NCI-H146 (cell line): ENCODE measurements at regions not wholly inside any gene's neighbourhood (a gene's known extent, or its start where the extent isn't known, plus 50 kb on each side); places are given as distances from the start of the nearest gene placed in this dataset.

Experiments used
- DNase-seq: peaks from one replicate; lab custom pipeline; 2025; lab: John Stamatoyannopoulos, UW

DNA sequence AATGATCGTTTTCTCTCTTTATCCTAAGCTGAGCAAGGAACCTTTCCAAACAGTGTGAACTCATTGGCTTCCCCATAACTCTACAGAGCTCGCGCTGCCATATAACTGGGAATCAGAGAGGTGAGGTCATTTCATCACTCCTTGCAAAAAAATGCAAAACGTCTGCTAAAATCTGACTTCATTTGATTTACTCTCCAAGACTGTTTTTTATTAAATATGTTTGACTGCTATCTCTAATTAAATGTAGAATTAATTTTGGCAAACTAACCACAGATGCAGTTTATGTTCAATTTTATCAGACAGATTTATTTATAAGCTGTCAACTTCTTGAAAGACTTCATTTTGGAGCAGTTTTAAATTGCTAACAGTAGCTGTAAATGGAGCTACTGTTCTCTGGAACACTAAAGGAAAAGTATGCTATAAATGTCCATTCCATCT lies 131.6 kb upstream of the SOX5 start:
- DNase-seq, result no peak

DNA sequence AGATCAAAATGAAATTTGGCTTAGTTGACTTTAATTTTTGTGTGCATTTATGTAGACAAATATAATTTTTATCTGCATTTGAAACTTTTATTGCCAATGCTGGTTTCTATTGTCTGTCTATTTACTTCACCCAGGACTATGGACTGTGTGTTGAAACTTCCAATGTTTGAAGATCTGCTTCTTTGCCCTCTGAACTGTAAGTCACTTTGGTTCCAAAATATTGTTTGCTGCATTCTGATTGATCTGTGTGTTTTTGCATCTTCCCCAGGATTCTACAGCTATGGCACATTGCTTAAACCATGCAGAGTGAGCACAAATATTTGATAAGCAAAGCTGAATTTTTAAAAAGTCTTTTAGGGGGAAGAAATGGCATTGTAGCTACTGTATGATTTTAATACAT lies 131.0 kb upstream of the SOX5 start:
- DNase-seq, result no peak

- DNase-seq, result no peak
Observed at GRCh38 chr12:24079083-24079482, 129.6 kb upstream of the SOX5 start.

DNA sequence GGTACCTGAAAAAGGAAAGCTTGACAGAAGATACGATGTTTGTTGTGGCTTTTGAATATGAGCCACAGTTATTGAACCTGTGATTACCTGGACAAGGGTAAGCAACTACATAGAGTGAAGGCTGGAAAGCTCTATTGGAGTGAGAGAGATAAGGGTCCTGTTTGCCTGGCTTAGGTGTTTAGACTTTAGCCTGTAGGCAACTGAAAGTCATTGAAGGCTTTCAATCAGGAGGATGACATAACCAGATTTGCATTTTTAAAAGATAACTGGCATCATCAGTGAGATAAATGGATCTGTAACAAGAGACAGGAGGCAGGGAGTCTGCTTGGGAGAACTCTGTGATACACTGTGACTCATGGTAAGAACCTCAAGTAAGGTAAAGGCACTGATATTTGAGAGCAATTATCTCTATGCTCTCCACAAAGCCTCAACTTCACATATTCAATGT lies 128.9 kb upstream of the SOX5 start:
- DNase-seq, result peak; percentile 8

- DNase-seq, result no peak
Observed at GRCh38 chr12:24077161-24077560, 127.7 kb upstream of the SOX5 start.

DNA sequence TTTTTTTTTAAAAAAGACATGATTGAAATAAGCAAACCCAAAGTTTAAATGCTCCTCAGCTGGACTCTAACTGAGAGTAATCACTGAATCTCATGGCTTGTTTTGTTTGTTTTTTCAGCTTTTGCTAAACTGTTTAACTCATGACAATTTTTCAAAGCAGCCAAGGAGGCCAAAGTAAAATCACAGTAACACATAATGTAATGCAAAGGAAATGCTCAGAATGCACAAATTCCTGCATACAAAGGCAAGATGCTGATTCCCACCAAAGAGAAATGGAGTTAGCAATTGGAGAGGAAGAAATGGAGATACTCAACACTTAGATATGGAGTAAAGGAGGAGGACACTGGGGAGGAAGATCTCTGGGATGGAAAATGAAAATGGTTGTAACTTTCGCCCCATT lies 126.2 kb upstream of the SOX5 start:
- no peak for DNase-seq

- DNase-seq, result no peak
Observed at GRCh38 chr12:24073170-24073810, 123.8 kb upstream of the SOX5 start.

- DNase-seq, result no peak
Observed at GRCh38 chr12:24072302-24072701, 122.8 kb upstream of the SOX5 start.

DNA sequence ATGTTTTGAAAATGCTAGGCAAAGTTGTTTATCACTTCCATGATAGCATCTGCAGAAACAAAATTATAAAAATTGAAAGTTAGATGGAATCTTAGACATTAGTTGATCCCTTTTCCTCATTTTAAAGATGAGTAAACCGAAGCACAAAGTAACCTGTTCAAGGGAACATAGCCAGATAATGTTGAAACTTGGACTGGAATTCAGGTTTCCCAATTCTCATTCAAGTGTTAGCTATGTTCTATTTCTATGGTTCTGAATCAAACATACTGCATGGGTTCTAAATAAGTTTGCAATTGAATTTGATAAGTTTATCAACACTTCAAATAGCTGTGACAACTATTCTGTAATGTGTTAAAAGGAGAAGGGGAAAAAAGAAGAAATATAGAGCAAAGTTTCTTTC lies 122.4 kb upstream of the SOX5 start:
- no peak for DNase-seq

DNA sequence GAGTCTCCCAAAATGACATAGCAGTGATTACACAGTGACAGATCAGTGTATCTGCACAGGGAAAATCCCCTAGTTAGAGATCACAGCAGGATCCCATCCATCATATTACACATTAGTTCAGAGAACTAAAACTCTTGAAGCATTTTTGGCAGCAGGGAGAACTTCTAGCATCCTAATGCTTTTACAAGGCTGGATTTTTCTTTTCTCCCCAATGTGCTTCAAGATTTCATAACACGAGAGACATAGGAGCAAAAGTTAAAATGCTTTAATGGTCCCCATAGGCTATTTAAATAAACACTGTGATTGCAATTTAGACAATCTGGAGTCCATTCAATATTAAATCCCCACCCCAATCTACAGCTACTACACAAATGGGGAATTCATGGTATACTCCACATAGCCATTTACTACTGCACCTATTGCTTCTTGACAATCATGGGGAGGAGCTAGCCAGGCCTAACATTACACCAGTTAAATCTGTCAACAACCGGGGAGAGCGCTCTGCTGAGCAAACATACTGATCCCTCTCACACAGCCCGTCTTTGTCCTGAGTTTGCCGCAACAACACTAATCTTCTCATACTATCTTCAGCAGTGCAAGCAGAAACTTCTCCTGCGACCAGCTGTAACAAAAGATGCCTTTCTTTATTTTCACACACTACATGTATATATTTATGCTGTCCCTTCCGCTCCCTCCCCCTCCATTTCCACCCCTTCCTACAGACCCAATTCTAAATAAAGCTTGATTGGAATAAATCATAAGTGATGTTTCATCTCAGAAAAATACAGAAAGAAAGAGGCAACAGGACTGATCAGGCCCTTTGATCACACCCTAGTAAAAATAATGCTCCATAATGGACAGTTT lies 120.3 kb upstream of the SOX5 start:
- peak; percentile 72 for DNase-seq

- no peak for DNase-seq
Observed at GRCh38 chr12:24066865-24067264, 117.4 kb upstream of the SOX5 start.

DNA sequence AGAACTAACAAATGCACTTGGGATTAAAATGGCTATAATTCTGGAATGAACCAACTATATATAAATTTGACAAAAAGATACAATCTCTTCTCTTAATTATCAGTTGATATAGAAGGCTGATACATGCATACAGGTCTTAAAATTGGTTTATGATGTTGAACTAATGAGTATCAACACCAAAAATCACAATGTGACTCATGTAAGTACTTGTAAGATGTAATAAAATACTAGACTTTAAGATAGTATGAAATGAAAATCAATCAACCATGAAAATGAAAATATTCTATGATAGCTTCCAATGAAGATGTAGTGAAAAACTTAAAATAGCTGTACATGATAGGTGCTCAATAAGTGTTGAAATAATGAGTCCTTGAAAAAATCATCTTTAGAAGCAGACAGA lies 116.6 kb upstream of the SOX5 start:
- DNase-seq, result no peak

- no peak for DNase-seq
Observed at GRCh38 chr12:24062642-24063245, 113.3 kb upstream of the SOX5 start.

- DNase-seq, result no peak
Observed at GRCh38 chr12:24060089-24060488, 110.6 kb upstream of the SOX5 start.

DNA sequence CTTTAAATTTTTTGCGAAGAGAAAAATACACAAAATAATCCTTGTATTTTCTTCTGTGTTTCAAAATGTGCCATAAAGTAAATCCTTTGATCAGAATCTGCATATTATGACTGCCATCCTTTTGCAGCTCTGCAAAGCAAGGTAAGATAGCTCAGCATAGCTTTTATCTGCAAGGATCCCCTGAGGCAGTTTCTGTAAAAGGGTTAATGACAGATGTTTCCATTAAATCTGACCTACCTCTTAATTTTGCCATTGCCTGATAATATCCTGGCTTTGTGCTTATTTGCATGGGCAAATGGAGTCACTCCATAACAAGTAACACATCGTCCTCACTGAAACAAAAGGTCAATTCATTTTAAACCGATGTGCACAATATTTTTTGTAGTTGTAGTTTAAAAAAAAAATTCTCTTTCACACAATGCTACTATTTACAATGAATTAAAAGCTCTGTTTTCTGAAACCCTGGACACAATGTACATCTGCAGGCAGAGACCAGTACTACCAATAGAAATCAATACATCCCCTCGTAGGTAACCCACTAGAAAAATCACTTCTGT lies 108.5 kb upstream of the SOX5 start:
- DNase-seq, result peak; percentile 80

GRCh38 chr12:24055747-24056146 lies 106.3 kb upstream of the SOX5 start:
- no peak for DNase-seq

DNA sequence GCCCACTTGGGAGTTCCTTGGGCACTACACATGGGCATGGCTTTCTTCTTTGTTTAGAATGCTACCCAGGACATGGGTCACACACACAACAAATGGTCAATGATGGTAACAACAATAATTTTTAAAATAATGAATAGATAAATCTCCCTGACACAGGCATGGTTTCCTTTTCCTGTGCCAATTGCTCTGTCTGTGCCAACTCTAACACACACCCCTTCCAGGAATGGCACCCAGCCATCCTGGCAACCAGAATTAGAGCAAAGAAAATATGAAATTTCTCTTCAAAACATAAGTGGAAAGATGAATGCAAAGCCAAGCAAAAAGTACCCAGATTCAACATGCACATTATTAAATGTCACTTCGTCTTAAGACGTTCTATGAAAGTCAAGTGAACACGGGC lies 104.9 kb upstream of the SOX5 start:
- no peak for DNase-seq

DNA sequence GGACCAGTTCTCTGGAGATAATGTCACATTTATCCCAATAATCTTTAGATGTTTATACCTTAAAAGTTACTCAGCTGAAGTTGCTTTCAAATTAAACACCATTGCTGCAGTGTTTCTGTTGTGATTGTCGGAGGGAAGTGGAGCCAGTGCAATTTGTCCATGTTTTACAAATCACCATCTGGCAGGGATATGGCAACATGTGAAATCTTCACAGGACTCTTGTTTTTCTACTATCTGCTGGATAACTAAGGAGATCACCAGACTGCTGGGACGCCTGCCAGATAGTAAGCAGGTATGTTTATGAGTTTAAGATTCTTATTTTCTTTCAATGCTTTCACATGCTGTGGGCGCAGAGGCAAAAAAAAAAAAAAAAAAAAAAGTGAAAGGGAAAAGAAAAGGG lies 100.3 kb upstream of the SOX5 start:
- DNase-seq, result no peak

GRCh38 chr12:24049101-24049500 lies 99.6 kb upstream of the SOX5 start:
- no peak for DNase-seq

DNA sequence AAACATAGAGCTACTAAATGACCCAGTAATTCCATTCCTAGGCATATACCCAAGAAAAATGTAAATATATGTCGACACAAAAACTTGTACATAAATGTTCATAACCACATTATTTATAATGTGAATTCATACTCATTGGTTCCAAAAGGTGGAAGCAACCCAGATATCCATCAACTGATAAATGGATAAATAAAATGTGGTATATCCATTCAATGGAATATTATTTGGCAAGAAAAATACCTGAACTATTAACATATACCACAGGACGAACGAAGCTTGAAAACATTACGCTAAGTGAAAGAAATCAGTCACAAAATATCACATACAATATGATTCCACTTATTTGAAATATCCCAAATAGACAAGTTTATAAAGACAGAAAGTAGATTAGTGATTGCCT lies 99.0 kb upstream of the SOX5 start:
- no peak for DNase-seq

DNA sequence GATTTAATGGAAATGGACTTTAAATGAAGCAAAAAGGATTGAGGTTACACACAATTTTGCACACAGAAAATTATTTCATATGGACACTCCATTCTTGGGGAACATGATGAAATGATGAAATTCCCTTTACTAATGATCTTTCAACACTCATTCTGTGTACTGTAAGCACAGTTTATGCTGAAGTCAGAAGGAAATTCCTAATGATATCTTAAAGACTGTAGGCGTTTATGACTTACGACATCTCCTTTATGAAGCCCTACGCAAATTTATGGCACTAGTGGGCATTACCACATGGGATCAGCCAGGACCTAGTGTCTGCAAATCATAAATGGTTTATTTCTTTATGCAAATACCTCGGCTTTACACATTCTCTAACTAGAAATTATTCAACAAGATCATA lies 97.9 kb upstream of the SOX5 start:
- DNase-seq, result no peak

DNA sequence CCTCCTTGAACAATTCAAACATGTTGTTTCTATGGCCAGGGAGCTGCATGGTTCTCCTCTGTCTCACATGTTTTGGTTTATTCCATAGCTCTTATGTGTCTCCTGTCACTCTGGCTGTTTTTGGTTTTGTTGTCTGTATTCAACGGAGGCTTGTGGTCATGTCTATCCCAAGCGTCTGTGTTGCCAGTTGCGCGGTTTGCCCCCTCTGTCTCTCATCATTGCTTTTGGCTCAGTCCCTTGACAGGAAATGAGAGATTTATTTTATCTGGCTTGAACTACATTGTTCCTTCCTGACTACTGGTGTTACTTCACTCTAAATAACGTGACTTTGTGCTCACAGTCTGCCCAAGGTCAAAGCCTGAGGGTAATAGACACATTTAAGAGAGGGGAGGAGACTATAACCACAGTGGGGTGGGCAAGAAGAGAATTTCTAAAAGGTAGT lies 96.4 kb upstream of the SOX5 start:
- DNase-seq, result no peak
